Heart right ventricle (tissue), 16 donors: ENCODE measurements at regions not wholly inside any gene's neighbourhood (a gene's known extent, or its start where the extent isn't known, plus 50 kb on each side); places are given as distances from the start of the nearest gene placed in this dataset.

ENCODE experiments used
- ATAC-seq, 8 donors: fragments of 200-7000 bp; cut with Tn5 transposase; one replicate each; pipeline ENCODE4 v1.9.1; 2020; ENCODE audit warnings: mild to moderate bottlenecking in 8 of 8, moderate library complexity in 8 of 8, moderate number of reproducible peaks in 1 of 8
- DNase-seq, 2 donors: peaks; one replicate each; pipeline ENCODE4 v3.0.0-alpha.2; 2020
- H3K27ac ChIP-seq, 10 donors: fragments of 200-600 bp; sonication (generic) in 2 of 10; one replicate each; pipeline versions ENCODE4 v1.5.0 to v1.8.0; 2020 to 2022; ENCODE audit warnings: mild to moderate bottlenecking in 3 of 10
- H3K27me3 ChIP-seq, 7 donors: fragments of 200-600 bp; one replicate each; pipeline ENCODE4 v1.8.0; 2021 to 2022; ENCODE audit warnings: mild to moderate bottlenecking in 2 of 7
- H3K36me3 ChIP-seq, 9 donors: fragments of 200-600 bp; sonication (generic) in 1 of 9; one replicate each; pipeline versions ENCODE4 v1.5.0 to v1.8.0; 2020 to 2022; ENCODE audit warnings: mild to moderate bottlenecking in 2 of 9
- H3K4me1 ChIP-seq, 9 donors: fragments of 200-600 bp; sonication (generic) in 1 of 9; one replicate each; pipeline versions ENCODE4 v1.5.0 to v1.8.0; 2020 to 2022; ENCODE audit warnings: mild to moderate bottlenecking in 4 of 9
- H3K4me3 ChIP-seq, 10 donors: fragments of 200-600 bp; sonication (generic) in 2 of 10; one replicate each; pipeline versions ENCODE4 v1.5.0 to v1.8.0; 2020 to 2022; ENCODE audit warnings: mild to moderate bottlenecking in 7 of 10, moderate library complexity in 2 of 10
- H3K9me3 ChIP-seq, 11 donors: fragments of 200-600 bp in 10 of 11; sonication (generic) in 2 of 11; one replicate each; pipeline versions ENCODE4 v1.5.0 to v1.8.0; 2013 to 2022; ENCODE audit warnings: mild to moderate bottlenecking in 2 of 11, control low read depth in 1 of 11, moderate library complexity in 1 of 11
- CTCF ChIP-seq, 9 donors: fragments of 200-600 bp; sonication (generic) in 2 of 9; IDR thresholded peaks; one replicate each; pipeline versions ENCODE4 v1.5.0 to v1.8.0; 2021 to 2022; ENCODE audit warnings: antibody characterized with exemption in 9 of 9, mild to moderate bottlenecking in 5 of 9, moderate library complexity in 1 of 9
- WGBS, 2 donors: extraction: QIAGEN DNeasy Blood & Tissue Kit; methylation state at CpG; one replicate each; pipeline ENCODE4 v1.1.7; 2013; ENCODE audit warnings: inconsistent platforms in 1 of 2; 5-methylcytosine and 5-hydroxymethylcytosine counted together
- intact Hi-C, 10 donors: fragments of 100-400 bp; cut with DNase I; formaldehyde crosslinking; loops; one replicate each; pipeline versions ENCODE4 v1.11.1 to v1.14.2; 2022
- donor health status: Arrhythmogenic right ventricular cardiomyopathy.
- donor health status: ischemic (EF 13 %, LVEDD 7.1; RV severe dilation, severe dysfunction).
- donor health status: healthy with polysubstance abuse.
- donor health status: DM: no; HTN: yes; CAD: no.
- donor health status: DM: no; HTN: no; CAD: no.
- donor health status: ischemic (EF 25% LVEDD 6.9; RV normal size, moderate dysfunction).
- donor health status: ischemic (EF 25% LVEDD 5.7; RV mildly dilated, moderate dysfunction).
- donor health status: healthy.
- donor health status: DM: yes; HTN: yes; CAD: no.
- donor health status: Ischemic cardiomyopathy.
- donor health status: ischemic (EF 35%, LVEDD 5.7; RV mildly dilated, moderate dysfunction).
- donor health status: nonischemic (EF 11% LVEDD 7.7; RV severe dilation, severe dysfunction).
- donor health status: DM: yes; HTN: yes; CAD: no.
- donor health status: PGD.
- donor health status: ischemic (EF 29% LVEDD 5.4; RV normal size, mild dysfunction).
- donor health status: nonischemic (EF 23%, LVEDD 6.1; RV moderate dilation, normal function).

GRCh38 chr2:8288206-8288605, 393.6 kb upstream of the ID2 start:
- no peak for TF ChIP-seq CTCF (IDR thresholded peaks at IDR 0.05)
- no peak for DNase-seq
- 67 to 78% methylated on average over 2 of the region's 2 CpGs for WGBS, 2 donors
- Histone ChIP-seq H3K9me3 (peaks cover 0 to 3% (median 0%) of the 10 kb centered on the region in 11 donors), H3K27ac (no peak overlapping the region), H3K4me3 (no peak overlapping the region), H3K36me3 (no peaks in the 10 kb centered on the region), H3K27me3 (no peaks in the 10 kb centered on the region), H3K4me1 (peaks cover 0 to 6% (median 0%) of the 10 kb centered on the region in 9 donors)
- ATAC-seq: no peak
- intact Hi-C loops: no loop called here

- Histone ChIP-seq H3K27me3 (no peaks in the 10 kb centered on the region), H3K27ac (no peak overlapping the region), H3K36me3 (no peaks in the 10 kb centered on the region), H3K4me1 (peaks cover 0 to 6% (median 0%) of the 10 kb centered on the region in 9 donors), H3K4me3 (no peak overlapping the region), H3K9me3 (peaks cover 0 to 5% (median 0%) of the 10 kb centered on the region in 11 donors)
- 89 to 91% methylated on average over 4 of the region's 4 CpGs for WGBS, 2 donors
- TF ChIP-seq CTCF (IDR thresholded peaks at IDR 0.05): no peak
- no peak for DNase-seq
- intact Hi-C loops: no loop called here
- ATAC-seq: no peak
Measured at GRCh38 chr2:8289111-8289510, 392.7 kb upstream of the ID2 start.

GRCh38 chr2:8290771-8291352, 391.0 kb upstream of the ID2 start:
- H3K27ac ChIP-seq: no peak overlapping the region
- H3K36me3 ChIP-seq: no peaks in the 10 kb centered on the region
- DNase-seq (no peak), ATAC-seq (no peak)
- no peak for TF ChIP-seq CTCF (IDR thresholded peaks at IDR 0.05)
- peaks cover 0 to 5% (median 0%) of the 10 kb centered on the region in 11 donors for H3K9me3 ChIP-seq
- no peaks in the 10 kb centered on the region for H3K4me1 ChIP-seq
- intact Hi-C loops: no loop called here
- H3K4me3 ChIP-seq: no peak overlapping the region
- WGBS, 2 donors: 95% methylated on average over 9 of the region's 9 CpGs
- no peaks in the 10 kb centered on the region for H3K27me3 ChIP-seq

GRCh38 chr2:8296306-8296705, 385.6 kb upstream of the ID2 start:
- WGBS, 2 donors: 95 to 98% methylated on average over 4 of the region's 4 CpGs
- intact Hi-C loops: no loop called here

More at GRCh38 chr2:8296306-8296705, 385.6 kb upstream of the ID2 start:
- no peak overlapping the region for H3K4me3 ChIP-seq
- no peaks in the 10 kb centered on the region for H3K27me3 ChIP-seq
- peaks cover 0 to 5% (median 0%) of the 10 kb centered on the region in 11 donors for H3K9me3 ChIP-seq
- ATAC-seq (no peak), DNase-seq (no peak)
- peaks cover 0 to 31% (median 0%) of the 10 kb centered on the region in 9 donors for H3K4me1 ChIP-seq
- no peak for TF ChIP-seq CTCF (IDR thresholded peaks at IDR 0.05)
- no peaks in the 10 kb centered on the region for H3K36me3 ChIP-seq
- no peak overlapping the region for H3K27ac ChIP-seq
